IMR-90 (cell line): ENCODE measurements at regions not wholly inside any gene's neighbourhood (a gene's known extent, or its start where the extent isn't known, plus 50 kb on each side); places are given as distances from the start of the nearest gene placed in this dataset.

ENCODE experiments used
- ATAC-seq: fragments of 200-7000 bp; cut with Tn5 transposase; 2 replicates; pipeline ENCODE4 v1.9.1; 2020; ENCODE audit warnings: low read depth, mild to moderate bottlenecking, moderate library complexity
- BruUV-seq: library from RNA; stranded (reverse); fragments of 400-500 nt; replicated peaks from 2 replicates; lab custom pipeline; 2021; lab: Mats Ljungman, UMichigan
- CTCF ChIA-PET: fragments of 300-600 bp; formaldehyde crosslinking; extraction: SDS; loops from one replicate; lab custom pipeline; 2021; ENCODE audit warnings: antibody characterized with exemption; lab: Yijun Ruan, JAX
- POLR2A ChIA-PET: fragments of 300-600 bp; sonication (Branson Sonifier 250); formaldehyde crosslinking; loops from one replicate; lab custom pipeline; 2022; ENCODE audit warnings: antibody characterized with exemption; ENCODE audit not compliant: unreplicated experiment; lab: Charles Lee
- DNase-seq: peaks from one replicate; pipeline ENCODE4 v3.0.0; 2013
- H2AFZ ChIP-seq: replicated peaks from 2 replicates; pipeline ENCODE3; 2013; ENCODE audit warnings: low read length, mild to moderate bottlenecking; ENCODE audit not compliant: poor library complexity
- H2AK5ac ChIP-seq: 2 replicates; pipeline ENCODE4 v1.6.1; 2013; ENCODE audit warnings: low read depth, low read length, inconsistent platforms
- H2AK9ac ChIP-seq: replicated peaks from 2 replicates; pipeline ENCODE3; 2013; ENCODE audit warnings: mild to moderate bottlenecking, low read depth, low read length, moderate library complexity; ENCODE audit not compliant: poor library complexity
- H2BK120ac ChIP-seq: 2 replicates; pipeline ENCODE4 v1.6.1; 2013; ENCODE audit warnings: low read depth, low read length, inconsistent platforms
- H2BK15ac ChIP-seq: 3 replicates; pipeline ENCODE4 v1.6.1; 2013; ENCODE audit warnings: low read depth, low read length, inconsistent platforms
- H2BK20ac ChIP-seq: 2 replicates; pipeline ENCODE4 v1.6.1; 2013; ENCODE audit warnings: low read depth, mild to moderate bottlenecking, inconsistent platforms, low read length, moderate library complexity
- H2BK5ac ChIP-seq: 2 replicates; pipeline ENCODE4 v1.6.1; 2013; ENCODE audit warnings: mild to moderate bottlenecking, low read depth, low read length, inconsistent platforms; ENCODE audit not compliant: poor library complexity, severe bottlenecking
- H3K14ac ChIP-seq: replicated peaks from 2 replicates; pipeline ENCODE4 v1.6.1; 2013; ENCODE audit warnings: low read depth, low read length, inconsistent platforms
- H3K18ac ChIP-seq: 2 replicates; pipeline ENCODE4 v1.6.1; 2013; ENCODE audit warnings: low read depth, low read length, control low read depth
- H3K23ac ChIP-seq: 2 replicates; pipeline ENCODE4 v1.6.1; 2013; ENCODE audit warnings: low read depth, low read length, inconsistent platforms
- H3K27ac ChIP-seq: 2 replicates; pipeline ENCODE4 v1.5.1; 2013; ENCODE audit warnings: mild to moderate bottlenecking, control low read depth, low read length; ENCODE audit not compliant: insufficient read depth
- H3K27me3 ChIP-seq: 2 replicates; pipeline ENCODE4 v1.6.1; 2013; ENCODE audit warnings: low read length; ENCODE audit not compliant: control insufficient read depth, insufficient read depth
- H3K36me3 ChIP-seq: 2 replicates; pipeline ENCODE4 v1.6.1; 2013; ENCODE audit warnings: low read length, mixed read lengths; ENCODE audit not compliant: control insufficient read depth, insufficient read depth
- H3K4ac ChIP-seq: 2 replicates; pipeline ENCODE4 v1.6.1; 2013; ENCODE audit warnings: low read depth, low read length, inconsistent platforms
- H3K4me1 ChIP-seq: 2 replicates; pipeline ENCODE4 v1.6.1; 2013; ENCODE audit warnings: low read length, mixed read lengths; ENCODE audit not compliant: control insufficient read depth, insufficient read depth
- H3K4me2 ChIP-seq: 2 replicates; pipeline ENCODE4 v1.6.1; 2013; ENCODE audit warnings: low read depth, mild to moderate bottlenecking, control low read depth, low read length, moderate library complexity
- H3K4me3 ChIP-seq: 2 replicates; pipeline ENCODE4 v1.5.1; 2013; ENCODE audit warnings: low read depth, mild to moderate bottlenecking, control low read depth, low read length, moderate library complexity; ENCODE audit not compliant: insufficient read depth
- H3K56ac ChIP-seq: 2 replicates; pipeline ENCODE4 v1.6.1; 2013; ENCODE audit warnings: low read length, inconsistent platforms; ENCODE audit not compliant: insufficient read depth; ENCODE audit errors: extremely low read depth
- H3K79me1 ChIP-seq, 2 experiments: 2 replicates each; pipeline ENCODE4 v1.6.1; 2013; ENCODE audit warnings: low read length in 2 of 2, inconsistent platforms in 1 of 2, low read depth in 1 of 2
- H3K9ac ChIP-seq: 2 replicates; pipeline ENCODE4 v1.6.1; 2013; ENCODE audit warnings: low read depth, low read length, control low read depth
- H3K9me1 ChIP-seq: 2 replicates; pipeline ENCODE4 v1.6.1; 2013; ENCODE audit warnings: low read length, inconsistent platforms; ENCODE audit not compliant: insufficient read depth
- H3K9me3 ChIP-seq: 2 replicates; pipeline ENCODE4 v1.6.1; 2013; ENCODE audit warnings: low read length; ENCODE audit not compliant: control insufficient read depth, insufficient read depth
- H4K20me1 ChIP-seq: 2 replicates; pipeline ENCODE4 v1.6.1; 2013; ENCODE audit warnings: low read length, inconsistent platforms; ENCODE audit not compliant: insufficient read depth
- H4K5ac ChIP-seq: 2 replicates; pipeline ENCODE4 v1.6.1; 2013; ENCODE audit warnings: mild to moderate bottlenecking, low read depth, low read length, control low read depth
- H4K8ac ChIP-seq, 2 experiments: 2 replicates each; pipeline ENCODE4 v1.6.1; 2013; ENCODE audit warnings: low read depth in 2 of 2, low read length in 2 of 2, control low read depth in 1 of 2, inconsistent platforms in 1 of 2
- H4K91ac ChIP-seq: 2 replicates; pipeline ENCODE4 v1.6.1; 2013; ENCODE audit warnings: low read depth, low read length, inconsistent platforms; ENCODE audit not compliant: insufficient read depth
- CHD1 ChIP-seq: IDR thresholded peaks from 2 replicates; pipeline ENCODE4 v1.6.1; 2012; ENCODE audit warnings: low read depth, low read length, improper control_type of control experiment
- SMC3 ChIP-seq: fragments of 150-350 bp; IDR thresholded peaks from 2 replicates; pipeline ENCODE4 v1.6.1; 2016; ENCODE audit warnings: low read depth, mild to moderate bottlenecking, antibody characterized with exemption, low read length, moderate library complexity
- WGBS, 2 experiments: methylation state at CpG; one replicate each; pipeline versions ENCODE4 v1.1.5 to v1.1.7; 2013; ENCODE audit warnings: missing lambda C conversion rate in 2 of 2; ENCODE audit not compliant: insufficient read length in 1 of 2; ENCODE audit errors: extremely low coverage in 2 of 2; 5-methylcytosine and 5-hydroxymethylcytosine counted together
- dilution Hi-C: fragments of 300-500 bp; cut with HindIII; formaldehyde crosslinking; loops from one replicate; pipeline ENCODE4 v1.14.3; 2018; ENCODE audit warnings: low sequenced_read_pairs; ENCODE audit not compliant: unreplicated experiment
- in situ Hi-C: fragments of 300-500 bp; cut with MboI; formaldehyde crosslinking; loops from 3 replicates; pipeline ENCODE4 v1.14.3; 2019; ENCODE audit warnings: low sequenced_read_pairs, inconsistent platforms, mixed read lengths
- intact Hi-C: fragments of 100-400 bp; cut with micrococcal nuclease; formaldehyde crosslinking; loops from 2 replicates; pipeline ENCODE4 v1.10.0; 2022

DNA sequence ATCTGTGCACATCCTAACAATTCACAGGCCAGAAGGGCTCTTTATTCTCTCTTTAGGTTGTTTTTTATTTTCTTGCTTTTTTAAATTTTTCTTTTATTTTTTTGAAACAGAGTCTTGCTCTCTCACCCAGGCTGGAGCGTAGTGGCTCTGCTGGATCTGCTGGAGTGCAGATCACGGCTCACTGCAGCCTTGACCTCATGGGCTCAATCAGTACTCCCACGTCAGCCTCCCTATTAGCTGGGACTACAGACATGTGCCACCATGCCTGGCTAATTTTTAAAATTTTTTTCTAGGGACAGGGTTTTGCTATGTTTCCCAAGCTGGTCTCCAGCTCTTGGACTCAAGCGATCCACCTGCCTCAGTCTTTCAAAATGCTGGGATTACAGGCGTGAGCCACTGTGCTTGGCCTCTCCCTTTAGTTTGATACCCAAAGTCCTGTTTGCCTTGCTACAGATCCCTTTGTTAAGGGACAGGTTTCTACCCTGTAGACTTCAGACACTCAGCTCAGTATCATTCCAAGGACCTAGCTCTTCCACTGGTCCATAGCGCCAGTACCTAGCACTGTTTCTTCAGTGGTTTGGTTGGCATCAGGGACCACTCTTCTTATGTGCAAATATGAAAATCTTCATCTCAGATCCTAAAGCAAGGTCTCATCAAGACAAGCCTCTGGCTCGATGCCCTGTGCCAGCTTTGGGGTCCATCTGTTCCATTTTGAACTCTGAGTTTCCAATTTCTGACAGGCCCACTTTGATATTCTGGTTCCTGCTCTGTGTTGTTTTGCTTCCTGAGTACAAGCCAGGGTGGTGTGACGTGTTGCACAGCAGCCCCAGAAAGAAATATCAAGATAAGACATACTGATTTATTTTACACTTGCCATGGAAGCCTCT, 211.7 kb downstream of the FAT3 start:
- no TSS peak for BruUV-seq
- H2BK5ac ChIP-seq = no peak overlapping the region
- no peak overlapping the region for H3K23ac ChIP-seq
- no peak overlapping the region for H2AFZ ChIP-seq
- ChIA-PET POLR2A (no interaction called here), CTCF (no interaction called here)
- H3K4me3 ChIP-seq = no peak overlapping the region
- no peaks in the 10 kb centered on the region for H3K27me3 ChIP-seq
- H4K91ac ChIP-seq = no peak overlapping the region
- TF ChIP-seq CHD1 (no peak), SMC3 (no peak)
- H4K20me1 ChIP-seq = no peaks in the 10 kb centered on the region
- ATAC-seq = no peak
- no peaks in the 10 kb centered on the region for H3K79me1 ChIP-seq
- H3K9ac ChIP-seq = no peak overlapping the region
- no peak overlapping the region for H2BK15ac ChIP-seq
- no peak overlapping the region for H2BK20ac ChIP-seq
- H2BK120ac ChIP-seq = no peak overlapping the region
- H3K36me3 ChIP-seq = no peaks in the 10 kb centered on the region
- H3K27ac ChIP-seq = no peak overlapping the region
- no peaks in the 10 kb centered on the region for H3K9me3 ChIP-seq
- dilution Hi-C loops (no loop called here), in situ Hi-C loops (no loop called here), intact Hi-C loops (no loop called here)
- H2AK9ac ChIP-seq = no peak overlapping the region
- H3K9me1 ChIP-seq = no peaks in the 10 kb centered on the region
- H2AK5ac ChIP-seq = no peak overlapping the region
- no peak overlapping the region for H3K14ac ChIP-seq
- WGBS, 2 experiments = 80% methylated on average over 4 of the region's 8 CpGs; no CpG with 5 or more reads in 1 of the 2 experiments
- no peak overlapping the region for H3K18ac ChIP-seq
- no peak overlapping the region for H4K8ac ChIP-seq
- H3K4me1 ChIP-seq = no peaks in the 10 kb centered on the region
- no peak overlapping the region for H3K56ac ChIP-seq
- no peak overlapping the region for H3K4ac ChIP-seq
- no peak for DNase-seq
- no peak overlapping the region for H4K5ac ChIP-seq
- H3K4me2 ChIP-seq = no peak overlapping the region
